Hematopoietic multipotent progenitor cell (in vitro differentiated cells): ENCODE measurements at regions not wholly inside any gene's neighbourhood (a gene's known extent, or its start where the extent isn't known, plus 50 kb on each side); places are given as distances from the start of the nearest gene placed in this dataset.

Experiments used
- DNase-seq, 3 donors: peaks; one replicate each; pipeline ENCODE4 v3.0.0-alpha.2; 2011 to 2015; ENCODE audit warnings: low read depth in 2 of 3, low spot score in 2 of 3

DNA sequence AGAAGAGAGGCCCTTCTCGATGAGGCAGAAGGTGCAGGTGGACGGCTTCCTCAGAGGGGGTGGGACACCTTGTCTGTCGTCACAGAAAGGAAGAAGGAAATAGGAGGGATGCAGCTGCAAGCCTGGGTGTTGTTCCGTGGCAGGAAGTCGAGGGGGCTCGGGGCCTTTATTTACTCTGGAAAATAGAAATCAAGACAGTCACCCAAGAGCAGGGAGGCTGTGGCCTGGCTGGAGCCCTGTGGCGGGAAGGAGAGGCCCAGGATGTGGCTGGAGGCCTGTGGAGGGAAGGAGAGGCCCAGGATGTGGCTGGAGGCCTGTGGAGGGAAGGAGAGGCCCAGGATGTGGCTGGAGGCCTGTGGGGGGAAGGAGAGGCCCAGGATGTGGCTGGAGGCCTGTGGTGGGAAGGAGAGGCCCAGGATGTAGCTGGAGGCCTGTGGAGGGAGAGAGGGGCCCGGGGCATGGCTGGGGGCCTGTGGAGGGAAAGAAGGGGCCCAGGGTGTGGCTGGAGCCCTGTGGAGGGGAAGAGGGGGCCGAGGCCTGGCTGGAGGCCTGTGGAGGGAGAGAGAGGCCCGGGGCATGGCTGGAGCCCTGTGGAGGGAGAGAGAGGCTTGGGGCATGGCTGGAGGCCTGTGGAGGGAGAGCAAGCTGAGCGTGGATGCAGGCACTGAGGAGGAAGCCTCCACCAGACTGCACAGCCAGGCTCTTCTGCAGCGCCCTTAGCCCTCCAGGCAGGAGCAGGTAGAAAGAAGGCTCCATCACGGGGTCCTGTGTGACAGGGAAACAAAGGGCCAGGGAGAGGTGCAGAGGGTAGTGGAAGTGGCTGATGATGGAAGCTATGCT, 97.3 kb upstream of the SFMBT2 start:
- peak in 1 of 3 donors; percentile 33 for DNase-seq

DNA sequence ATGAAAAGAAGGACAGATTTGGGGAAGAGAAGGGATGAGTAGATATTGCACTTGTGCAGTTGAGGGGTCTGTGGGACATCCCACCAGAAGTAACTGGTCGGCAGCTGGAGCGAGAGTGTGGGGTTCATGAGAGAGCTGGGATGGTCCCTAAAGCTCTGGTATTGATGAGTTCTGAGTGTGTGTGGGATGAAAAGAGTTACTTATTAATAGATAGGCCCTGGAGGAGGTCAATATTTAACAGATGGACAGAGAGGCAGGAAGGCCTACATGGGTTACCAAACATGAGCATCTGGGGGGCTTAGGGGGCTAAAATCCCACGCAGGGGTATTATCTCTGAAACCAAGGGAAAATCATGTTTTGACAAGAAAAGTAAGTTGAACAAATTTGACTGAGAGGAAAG, 95.7 kb upstream of the SFMBT2 start:
- no peak for DNase-seq

DNA sequence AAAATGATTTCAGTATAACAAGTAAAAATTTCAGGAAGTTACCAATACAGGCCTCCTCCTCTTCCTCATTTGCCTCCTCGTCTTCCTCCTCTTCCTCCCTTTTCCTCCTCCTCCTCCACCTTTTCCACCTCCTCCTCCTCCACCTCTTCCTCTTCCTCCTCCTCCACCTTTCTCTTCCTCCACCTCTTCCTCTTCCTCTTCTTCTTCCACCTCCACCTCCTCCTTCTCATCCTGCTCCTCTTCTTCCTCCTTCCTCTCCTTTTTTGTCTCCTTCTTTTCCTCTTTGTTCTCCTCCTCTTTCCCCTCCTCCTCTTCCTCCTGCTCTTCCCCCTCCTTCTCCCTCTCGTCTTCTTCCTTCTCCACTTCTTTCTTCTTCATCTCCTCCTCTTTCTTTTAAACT, 94.4 kb upstream of the SFMBT2 start:
- DNase-seq, result no peak

DNA sequence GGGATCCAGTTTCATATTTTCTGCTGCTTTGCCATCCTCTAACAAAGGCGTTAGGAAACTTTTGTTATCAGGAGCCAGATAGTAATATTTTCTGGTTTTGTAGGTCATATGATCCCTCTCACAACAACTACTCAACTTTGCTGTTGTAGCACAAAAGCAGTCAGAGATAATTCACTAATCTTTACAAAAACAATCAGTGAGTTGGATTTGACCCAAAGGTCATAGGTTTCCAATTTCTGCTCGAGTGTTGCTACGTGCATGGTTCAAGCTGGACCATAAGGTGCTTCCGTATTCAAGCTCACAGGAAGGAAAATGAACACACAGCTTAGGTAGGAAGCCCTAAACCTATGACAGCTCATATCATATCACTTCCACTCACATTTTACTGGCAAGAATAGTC, 92.4 kb upstream of the SFMBT2 start:
- no peak for DNase-seq

DNA sequence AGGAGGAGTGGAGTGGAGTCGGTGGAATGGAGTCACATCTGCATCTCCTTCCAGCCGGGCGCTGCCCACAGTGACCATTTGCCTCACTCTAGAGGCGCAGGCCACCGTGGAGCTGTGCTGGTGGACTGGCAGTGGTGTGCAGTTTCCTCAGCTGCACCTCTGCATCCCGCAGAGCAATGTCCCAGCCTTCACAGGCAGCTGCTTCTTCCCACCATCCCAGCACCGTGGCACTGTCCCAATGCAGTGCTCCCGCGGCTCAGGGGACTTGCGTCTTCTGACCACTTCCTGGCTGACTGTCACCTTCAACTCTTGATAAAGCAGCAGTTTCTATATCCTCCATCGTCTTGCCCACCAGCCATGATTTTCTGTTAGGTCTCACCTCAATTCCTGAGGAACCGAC, 90.3 kb upstream of the SFMBT2 start:
- DNase-seq, result no peak

DNA sequence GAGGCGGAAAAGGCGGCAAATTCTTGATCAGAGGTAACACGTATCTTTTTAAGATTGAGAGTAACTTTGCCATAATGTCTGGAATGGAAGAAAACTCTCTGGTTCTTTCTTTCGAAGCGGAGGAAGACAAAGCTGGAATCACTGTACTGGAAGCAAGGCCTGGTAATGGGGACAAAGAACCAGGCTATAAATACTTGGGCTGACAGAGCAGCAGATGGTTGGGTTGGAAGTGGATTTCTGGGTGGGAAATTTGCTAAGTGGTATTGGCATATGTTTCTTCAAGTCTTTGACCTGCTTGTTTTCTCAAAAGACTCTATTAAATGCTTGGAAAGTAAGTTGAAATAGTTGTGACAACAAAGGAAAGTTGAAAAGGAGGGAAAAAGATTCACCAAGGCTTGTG, 87.3 kb upstream of the SFMBT2 start:
- no peak for DNase-seq

DNA sequence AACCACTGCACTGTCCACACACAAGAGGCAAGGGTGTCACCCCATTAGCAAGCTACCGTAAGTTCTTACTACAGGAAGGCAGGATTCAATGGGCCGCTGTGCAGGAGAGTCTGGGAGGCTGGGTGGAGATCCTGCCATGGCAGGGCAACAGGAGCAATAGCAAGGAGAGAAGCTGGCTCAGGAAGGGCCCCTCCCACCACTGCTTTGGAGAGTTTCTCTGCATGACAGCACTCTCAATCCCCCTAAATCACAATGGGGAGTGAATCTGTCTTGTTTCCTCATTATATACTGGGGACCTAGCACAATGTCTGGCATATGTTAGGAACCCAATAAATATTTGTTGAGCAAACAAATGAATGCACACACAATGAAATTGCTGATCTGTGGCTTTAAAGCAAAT, 83.2 kb upstream of the SFMBT2 start:
- no peak for DNase-seq

DNA sequence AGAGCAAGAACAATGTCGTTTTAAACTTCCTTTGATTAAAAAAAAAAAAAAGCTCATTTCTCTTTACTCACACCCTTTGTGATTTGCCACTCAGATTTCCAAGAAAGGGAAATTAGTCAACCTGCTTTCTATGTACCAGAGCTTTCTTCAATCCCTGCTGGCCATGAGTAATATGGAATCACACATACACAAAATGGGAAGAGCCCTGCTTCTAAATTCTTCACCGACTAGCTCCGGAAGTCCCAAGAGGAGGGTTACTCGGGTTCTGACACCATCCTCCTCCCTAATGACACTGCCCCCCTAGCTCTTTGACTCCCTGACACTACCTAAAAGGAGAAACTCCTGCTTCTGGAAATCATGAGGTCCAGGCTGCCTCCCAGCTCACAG, 81.8 kb upstream of the SFMBT2 start:
- DNase-seq, result no peak

DNA sequence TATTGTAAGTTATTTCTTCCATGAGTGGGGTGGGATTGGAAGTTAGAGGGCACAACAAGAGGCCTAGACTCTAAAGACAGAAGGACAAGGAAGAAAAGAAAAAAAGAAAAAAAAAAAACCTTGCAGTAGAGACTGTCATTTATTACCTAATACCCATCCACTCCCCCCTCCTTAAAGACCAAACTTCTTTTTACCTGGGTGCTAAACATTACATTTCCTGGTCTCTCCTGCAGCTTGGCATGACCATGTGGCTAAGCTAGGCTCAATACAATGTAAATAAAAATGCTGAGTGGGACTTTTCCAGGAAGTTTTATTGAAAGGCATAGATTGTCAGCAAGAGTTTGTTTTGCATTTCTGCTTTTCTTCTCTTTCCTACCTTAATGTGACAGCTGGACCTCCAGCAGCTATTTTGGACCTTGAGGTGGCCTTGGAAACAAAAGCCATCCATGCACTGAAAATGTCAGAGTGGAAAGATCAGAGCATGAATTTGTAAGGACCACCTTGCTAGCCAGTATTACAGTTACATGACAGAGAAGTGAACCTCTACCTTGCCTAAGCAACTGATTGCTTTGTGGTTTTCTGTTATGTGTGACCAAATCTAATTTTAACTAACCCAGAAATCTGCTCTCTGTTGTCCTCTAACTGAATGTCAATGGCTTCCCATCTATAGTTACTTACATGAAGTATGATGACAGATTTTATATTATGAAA, 81.3 kb upstream of the SFMBT2 start:
- DNase-seq, result no peak

DNA sequence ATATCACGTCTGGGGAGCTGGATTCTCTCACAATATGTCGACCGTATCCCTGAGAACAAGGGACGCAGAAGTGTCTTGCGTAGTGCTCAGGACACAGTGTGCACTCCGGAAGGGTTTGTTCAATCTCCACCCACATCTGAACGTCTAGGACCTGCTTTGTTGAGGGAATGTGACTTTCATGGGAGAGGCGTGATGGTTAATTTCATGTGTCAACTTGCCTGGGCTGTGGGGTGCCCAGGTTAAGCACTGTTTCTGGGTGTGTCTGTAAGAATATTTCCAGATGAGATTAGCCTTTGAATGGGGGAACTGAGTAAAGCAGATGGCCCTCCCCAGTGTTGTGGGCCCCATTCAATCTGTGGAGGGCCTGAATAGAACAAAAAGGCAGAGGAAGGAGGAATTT, 80.4 kb upstream of the SFMBT2 start:
- DNase-seq, result no peak

DNA sequence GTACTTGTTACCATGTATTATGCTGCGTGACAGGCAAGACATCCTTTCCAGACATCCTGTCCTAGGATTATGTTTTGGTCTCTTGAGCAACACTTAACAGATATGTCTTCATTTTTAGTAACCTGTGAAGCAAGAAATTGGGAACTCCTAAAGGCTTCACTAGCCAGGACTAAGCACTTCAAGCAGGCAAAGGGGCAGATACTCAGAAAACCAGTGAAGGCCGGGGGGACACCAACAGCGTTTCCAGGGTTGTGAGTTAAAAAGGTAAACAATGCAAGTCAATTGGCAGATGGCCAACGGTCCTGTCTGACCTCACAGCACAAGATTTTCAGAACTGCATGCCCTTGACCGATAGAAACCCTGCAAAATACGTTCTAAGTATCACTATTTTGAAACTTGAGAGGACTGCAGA, 77.6 kb upstream of the SFMBT2 start:
- DNase-seq, result no peak

DNA sequence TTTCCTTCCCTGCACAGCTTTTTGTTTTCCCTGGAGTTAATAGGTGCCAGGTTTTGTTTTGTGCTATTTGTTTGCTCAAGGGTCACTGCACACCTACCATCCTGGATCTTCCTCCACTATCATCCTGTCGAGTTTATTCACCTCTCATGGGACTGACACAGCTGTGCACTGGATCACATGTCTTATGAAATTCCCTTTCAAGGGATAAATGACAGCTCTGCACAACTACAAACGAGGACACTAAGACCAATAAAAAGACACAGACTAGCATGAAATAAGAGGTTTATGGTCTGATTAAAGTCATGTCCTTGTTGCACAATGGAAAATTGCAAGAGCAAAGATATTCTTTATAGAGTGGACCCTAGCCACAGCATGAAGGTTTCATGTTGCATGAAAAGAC, 76.7 kb upstream of the SFMBT2 start:
- no peak for DNase-seq

DNA sequence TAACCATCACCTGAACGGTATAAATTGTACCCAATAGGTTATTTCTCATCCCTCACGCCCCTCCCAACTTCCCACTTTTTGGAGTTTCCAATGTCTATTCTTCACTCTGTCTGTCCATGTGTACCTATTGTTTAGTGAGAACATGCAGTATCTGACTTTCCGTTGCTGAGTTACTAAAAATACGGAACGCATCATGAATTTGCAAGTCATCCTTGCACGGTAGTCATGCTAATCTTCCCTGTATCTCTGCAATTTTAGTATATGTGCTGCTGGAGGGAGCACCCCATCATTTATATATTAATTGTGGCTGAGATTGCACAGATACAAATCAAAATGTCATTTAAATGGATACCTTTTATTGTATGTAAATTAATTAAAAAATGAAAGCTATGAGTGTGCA, 75.7 kb upstream of the SFMBT2 start:
- DNase-seq, result peak in 1 of 3 donors; percentile 29

DNA sequence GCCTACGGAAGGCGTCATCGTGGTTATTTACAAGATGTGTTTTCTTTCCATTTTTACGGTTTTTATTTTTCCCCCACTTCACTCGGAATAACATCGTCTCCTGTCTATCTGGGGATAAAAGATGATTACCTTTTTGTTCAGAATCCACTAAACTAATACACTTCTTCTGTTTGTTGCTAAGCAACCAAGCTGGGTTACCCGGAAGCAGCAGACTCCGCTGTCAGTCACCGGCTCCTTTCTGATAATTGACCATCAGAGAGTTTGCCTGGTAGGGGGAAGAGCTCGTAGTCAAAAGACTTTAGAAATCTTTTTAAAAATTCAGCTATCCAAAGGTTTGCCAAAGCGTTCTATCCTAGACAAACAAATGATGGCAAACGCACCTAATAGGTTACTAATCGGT, 75.0 kb upstream of the SFMBT2 start:
- no peak for DNase-seq

DNA sequence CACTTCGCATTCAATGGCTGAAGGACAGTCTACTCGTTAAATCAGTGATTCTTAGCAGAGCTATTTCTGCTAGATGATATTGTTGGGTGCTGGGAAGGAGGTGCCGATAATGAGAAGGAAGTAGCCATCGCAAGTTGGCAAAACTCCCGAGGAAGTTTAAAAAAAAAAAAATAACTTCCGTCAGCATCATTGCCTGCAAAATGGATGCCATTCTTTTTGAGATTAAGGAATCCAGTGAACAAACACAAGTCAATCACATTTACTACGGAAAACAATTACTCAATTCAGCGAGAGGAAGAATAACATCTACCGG, 74.4 kb upstream of the SFMBT2 start:
- no peak for DNase-seq

DNA sequence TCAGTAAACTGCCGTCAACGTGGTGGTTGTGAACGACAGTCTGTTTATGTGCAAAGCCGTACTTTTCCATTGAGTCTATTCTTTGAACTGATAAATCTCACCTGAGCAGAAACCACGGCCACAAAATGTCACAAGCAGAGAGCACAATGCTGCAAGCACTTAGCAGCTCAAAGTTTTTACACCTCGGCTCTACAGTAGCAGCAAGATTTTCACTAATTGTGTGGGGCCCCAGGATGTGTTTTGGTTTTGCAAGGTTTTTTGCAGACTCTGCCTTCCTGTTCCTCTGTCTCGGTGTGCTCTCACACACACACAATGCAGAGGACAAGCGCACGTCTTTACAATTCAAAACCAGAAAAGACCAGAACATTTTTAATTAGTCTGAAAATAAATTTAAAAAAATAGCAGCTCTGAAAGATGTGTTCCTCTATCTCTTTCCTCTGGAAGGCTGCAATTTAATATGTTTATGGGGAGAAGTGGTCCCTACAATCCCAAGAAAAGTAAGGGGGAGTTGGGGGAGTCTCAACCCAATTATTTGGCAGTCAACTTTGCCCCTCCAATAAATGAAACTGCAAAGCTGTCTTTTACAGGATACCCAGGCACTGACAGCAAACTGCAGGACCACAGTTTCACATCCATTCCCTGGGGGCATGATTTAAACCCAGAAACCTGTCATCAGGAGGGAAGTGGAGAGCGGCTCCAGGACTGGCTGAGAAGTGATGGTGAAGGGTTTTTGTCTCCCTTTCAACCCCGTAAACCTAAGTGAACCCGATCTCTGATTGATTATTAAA, 73.8 kb upstream of the SFMBT2 start:
- peak in 2 of 3 donors; percentile 37 to 42 for DNase-seq

DNA sequence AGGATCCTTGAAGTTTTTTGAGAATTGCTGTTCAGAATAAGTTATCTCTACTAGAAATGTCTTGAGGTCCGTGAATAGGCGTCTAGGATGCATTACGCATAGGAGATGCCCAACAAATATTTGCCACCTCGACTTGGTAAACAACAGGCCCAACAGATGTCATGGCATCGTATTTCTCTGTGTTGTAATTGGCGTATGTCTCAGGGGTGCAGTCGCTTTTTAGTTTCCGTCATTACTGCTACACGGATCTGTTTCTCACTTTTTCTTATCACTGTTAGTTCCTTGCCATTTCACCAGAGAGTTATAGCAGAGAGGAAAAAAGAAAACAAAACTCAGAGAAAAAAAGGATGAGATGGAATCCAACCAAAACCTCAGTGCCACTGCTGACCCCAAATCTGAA, 73.0 kb upstream of the SFMBT2 start:
- DNase-seq, result no peak

DNA sequence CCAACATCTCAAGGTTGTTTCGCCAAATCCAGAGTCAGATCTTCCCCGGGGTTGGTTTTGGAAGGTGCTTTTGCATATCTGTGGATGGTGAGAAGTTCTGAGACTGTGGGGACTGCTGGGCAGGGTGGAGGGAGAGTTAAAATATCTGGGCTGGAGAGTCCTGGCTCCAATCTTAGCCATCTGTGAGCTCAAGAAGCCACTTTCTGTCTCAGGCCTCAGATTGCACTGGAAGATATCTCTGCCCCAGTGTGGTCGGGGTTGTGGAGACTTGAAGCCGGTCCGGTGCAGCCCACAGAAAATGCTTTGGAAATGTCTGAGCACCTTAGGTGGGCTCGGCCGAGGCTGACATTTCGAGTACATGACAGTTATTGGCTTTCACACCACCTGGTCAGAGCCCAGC, 72.2 kb upstream of the SFMBT2 start:
- DNase-seq, result no peak

DNA sequence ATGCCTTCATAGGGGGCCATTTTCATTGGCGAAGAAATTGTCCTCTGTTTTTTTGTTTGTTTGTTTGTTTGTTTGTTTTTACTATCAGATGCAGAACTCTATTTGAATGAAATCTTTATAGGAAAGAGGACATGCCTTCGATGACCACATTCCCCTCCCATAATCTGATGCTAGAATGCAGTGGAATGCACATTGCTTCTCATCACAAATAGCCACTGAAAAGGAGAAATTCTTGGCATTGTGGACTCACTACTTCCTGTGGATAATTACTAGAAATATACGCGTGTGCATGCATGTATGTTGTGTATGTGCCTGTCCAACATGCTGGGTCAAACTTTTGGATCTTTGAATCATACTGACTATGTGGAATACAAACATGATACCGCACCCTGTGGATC, 70.5 kb upstream of the SFMBT2 start:
- DNase-seq, result no peak

DNA sequence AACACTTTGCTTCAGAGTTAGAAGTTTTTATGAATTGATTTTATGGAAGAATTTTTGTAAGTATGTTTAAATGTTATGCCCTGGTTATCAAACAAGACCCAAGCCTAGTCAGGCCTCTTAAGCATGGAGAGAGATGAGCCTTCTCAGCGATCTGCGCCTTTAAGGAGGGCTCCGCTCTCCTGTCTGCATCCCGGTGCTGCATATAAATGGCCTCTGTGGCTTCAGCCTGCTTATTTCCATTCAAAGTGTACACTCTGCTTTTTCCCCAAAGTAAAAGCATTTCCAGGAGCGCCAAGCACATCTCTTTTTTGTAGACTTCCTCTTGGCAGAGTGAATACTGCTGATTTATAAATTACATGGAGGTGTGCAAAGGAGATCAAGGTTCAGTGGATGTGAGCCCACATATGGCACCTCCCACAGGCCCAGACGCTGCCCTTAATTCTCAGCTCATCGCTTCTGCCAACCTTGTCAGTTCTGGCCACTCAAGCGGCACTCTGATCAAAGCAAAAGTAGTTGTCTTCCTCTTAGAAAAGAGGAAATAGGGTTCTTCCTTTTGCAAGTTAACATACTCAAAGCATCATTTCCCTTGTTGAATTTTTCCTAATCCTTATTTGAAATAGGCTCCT, 70.0 kb upstream of the SFMBT2 start:
- peak in 1 of 3 donors; percentile 30 for DNase-seq

DNA sequence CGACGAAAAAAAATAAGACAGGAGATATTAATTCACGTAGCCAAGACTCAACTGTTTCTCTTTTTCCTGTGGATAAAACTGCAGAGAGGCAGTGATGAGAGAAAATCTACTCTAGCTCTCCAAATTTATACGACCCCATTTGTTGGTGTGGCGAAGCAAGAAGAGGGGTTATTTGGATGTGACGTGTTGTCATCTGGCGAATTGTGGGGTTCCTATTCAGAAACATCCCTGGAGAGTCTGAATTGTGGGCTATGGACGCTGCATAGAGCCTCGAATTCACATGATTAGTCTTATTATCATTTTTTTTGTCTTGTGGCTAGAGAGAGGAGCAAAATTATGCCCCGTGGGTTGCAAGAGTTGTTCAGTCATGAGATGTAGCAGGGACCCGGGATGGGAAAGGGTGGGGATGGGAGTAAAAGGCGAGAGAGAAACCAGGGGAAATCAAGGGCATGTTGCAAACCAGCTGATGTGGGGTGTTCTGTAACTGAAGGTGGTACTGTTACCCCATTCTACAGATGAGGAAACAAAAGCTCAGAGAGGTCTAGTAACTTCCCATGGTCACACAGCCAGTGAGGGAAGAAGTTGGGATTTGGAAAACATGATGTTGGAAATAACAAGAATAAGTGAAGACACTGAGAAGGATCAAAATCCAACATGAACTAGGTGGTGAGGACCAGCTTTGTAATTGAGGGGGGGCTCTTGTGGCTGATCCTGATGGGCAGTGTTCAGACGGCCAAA, 69.2 kb upstream of the SFMBT2 start:
- no peak for DNase-seq
